ENCODE measurements at regions not wholly inside any gene's neighbourhood (a gene's known extent, or its start where the extent isn't known, plus 50 kb on each side); places are given as distances from the start of the nearest gene placed in this dataset.

DNA sequence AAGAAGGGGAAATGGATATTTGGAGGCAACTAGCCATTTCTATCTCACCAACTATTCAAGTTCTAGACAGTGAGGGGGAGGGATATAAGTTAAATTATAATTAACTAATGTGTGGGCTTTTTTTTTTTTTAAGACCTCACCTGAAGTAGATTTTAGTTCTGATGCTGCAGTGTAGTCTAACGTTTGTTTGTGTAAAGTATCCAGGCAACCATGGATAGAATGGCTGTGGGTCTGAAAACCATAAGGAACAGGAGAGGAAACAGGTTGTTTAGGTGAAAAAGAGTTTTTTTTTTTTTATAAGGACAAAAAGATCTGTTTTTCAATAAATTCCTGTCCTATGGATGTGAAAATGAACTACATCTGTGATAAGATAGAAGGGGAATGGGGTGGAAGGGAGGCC, 262.4 kb upstream of the PLET1 start:
- H3K36me3 ChIP-seq = no peaks in the 10 kb centered on the region
- no peak overlapping the region for H3K4me3 ChIP-seq
- intact Hi-C loops (cut with DNase I) = no loop called here
- no peak overlapping the region for H3K27ac ChIP-seq
- no peaks in the 10 kb centered on the region for H3K4me1 ChIP-seq (ENCODE audit: insufficient read depth)
- H3K9me3 ChIP-seq = no peaks in the 10 kb centered on the region
- TF ChIP-seq POLR2A (IDR thresholded peaks at IDR 0.05) = no peak
- TF ChIP-seq CTCF (IDR thresholded peaks at IDR 0.05) = no peak
- TF ChIP-seq EP300 (IDR thresholded peaks at IDR 0.05) = no peak
- 34 to 44% (median 36%) methylated on average over 1 of the region's 1 CpG for WGBS, 3 donors
- no peak for DNase-seq
- no peaks in the 10 kb centered on the region for H3K27me3 ChIP-seq

DNA sequence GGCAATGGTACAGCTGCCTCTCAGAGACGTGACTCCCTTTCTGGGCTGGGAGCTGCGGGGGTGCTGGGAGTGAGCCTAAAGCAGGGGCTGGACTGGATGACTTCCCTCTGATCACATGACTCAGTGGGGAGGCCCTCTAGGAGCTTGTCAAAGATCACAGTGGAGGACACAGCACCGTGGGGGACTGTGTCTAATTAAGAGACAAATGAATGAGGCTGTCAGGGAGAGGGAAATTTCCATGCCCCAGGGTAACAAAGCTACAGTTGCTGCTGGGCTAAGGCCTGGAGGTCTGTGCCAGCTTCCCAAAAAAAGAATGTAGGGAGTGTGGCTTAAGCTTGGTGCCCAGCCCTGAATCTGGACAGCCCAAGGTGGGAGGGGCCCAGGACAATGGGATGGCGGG, 262.8 kb upstream of the PLET1 start:
- Histone ChIP-seq H3K4me1 (ENCODE audit: insufficient read depth) (no peaks in the 10 kb centered on the region), H3K27me3 (no peaks in the 10 kb centered on the region), H3K27ac (no peak overlapping the region), H3K4me3 (no peak overlapping the region), H3K9me3 (no peaks in the 10 kb centered on the region), H3K36me3 (no peaks in the 10 kb centered on the region)
- WGBS, 3 donors = 33 to 44% (median 40%) methylated on average over 4 of the region's 4 CpGs
- no peak for DNase-seq
- intact Hi-C loops (cut with DNase I) = no loop called here
- no peak for TF ChIP-seq POLR2A (IDR thresholded peaks at IDR 0.05)
- TF ChIP-seq EP300 (IDR thresholded peaks at IDR 0.05) = no peak
- TF ChIP-seq CTCF (IDR thresholded peaks at IDR 0.05) = no peak

- no peak for DNase-seq
- H3K36me3 ChIP-seq = no peaks in the 10 kb centered on the region
- intact Hi-C loops (cut with DNase I) = no loop called here
- no peaks in the 10 kb centered on the region for H3K27me3 ChIP-seq
- no peak overlapping the region for H3K4me3 ChIP-seq
- no peaks in the 10 kb centered on the region for H3K9me3 ChIP-seq
- WGBS, 3 donors = 72 to 82% (median 80%) methylated on average over 2 of the region's 2 CpGs
- TF ChIP-seq POLR2A (IDR thresholded peaks at IDR 0.05) (no peak), EP300 (IDR thresholded peaks at IDR 0.05) (no peak), CTCF (IDR thresholded peaks at IDR 0.05) (no peak)
- H3K27ac ChIP-seq = no peak overlapping the region
- H3K4me1 ChIP-seq (ENCODE audit: insufficient read depth) = no peaks in the 10 kb centered on the region
These were observed 263.3 kb upstream of the PLET1 start for GRCh38 chr11:112523951-112524350.

GRCh38 chr11:112524798-112525197, 264.1 kb upstream of the PLET1 start:
- Histone ChIP-seq H3K4me1 (ENCODE audit: insufficient read depth) (no peaks in the 10 kb centered on the region), H3K36me3 (no peaks in the 10 kb centered on the region), H3K27ac (no peak overlapping the region), H3K4me3 (no peak overlapping the region), H3K27me3 (no peaks in the 10 kb centered on the region), H3K9me3 (no peaks in the 10 kb centered on the region)
- TF ChIP-seq EP300 (IDR thresholded peaks at IDR 0.05) (no peak), CTCF (IDR thresholded peaks at IDR 0.05) (no peak), POLR2A (IDR thresholded peaks at IDR 0.05) (no peak)
- intact Hi-C loops (cut with DNase I) = no loop called here
- no peak for DNase-seq
- WGBS, 3 donors = 59 to 70% (median 68%) methylated on average over 4 of the region's 4 CpGs

- Histone ChIP-seq H3K27me3 (no peaks in the 10 kb centered on the region), H3K9me3 (no peaks in the 10 kb centered on the region), H3K4me3 (no peak overlapping the region), H3K36me3 (no peaks in the 10 kb centered on the region), H3K4me1 (ENCODE audit: insufficient read depth) (no peaks in the 10 kb centered on the region), H3K27ac (no peak overlapping the region)
- no peak for DNase-seq
- TF ChIP-seq POLR2A (IDR thresholded peaks at IDR 0.05) (no peak), CTCF (IDR thresholded peaks at IDR 0.05) (no peak), EP300 (IDR thresholded peaks at IDR 0.05) (no peak)
- intact Hi-C loops (cut with DNase I) = no loop called here
- WGBS, 3 donors = 64 to 67% (median 66%) methylated on average over 5 of the region's 5 CpGs
These were observed 264.6 kb upstream of the PLET1 start for GRCh38 chr11:112525270-112525669.

Measured in ovary (tissue), 7 donors.